Body of pancreas (tissue), 4 donors: ENCODE measurements at regions not wholly inside any gene's neighbourhood (a gene's known extent, or its start where the extent isn't known, plus 50 kb on each side); places are given as distances from the start of the nearest gene placed in this dataset.

Experiments
- CTCF ChIP-seq, 7 experiments: fragments of 450-650 bp in 4 of 7; fragments of 200-600 bp in 3 of 7; sonication (generic) in 3 of 7; IDR thresholded peaks; one replicate each; pipeline ENCODE4 v1.5.1; 2016 to 2019; ENCODE audit warnings: antibody characterized with exemption in 7 of 7
- POLR2A ChIP-seq, 3 donors: fragments of 450-650 bp; IDR thresholded peaks; one replicate each; pipeline ENCODE4 v1.6.1; 2016; ENCODE audit warnings: antibody characterized with exemption in 3 of 3, mild to moderate bottlenecking in 2 of 3

GRCh38 chr10:111784946-111785465 lies 398.6 kb downstream of the GPAM start:
- no peak for TF ChIP-seq CTCF (IDR thresholded peaks at IDR 0.05)
- no peak for TF ChIP-seq POLR2A (IDR thresholded peaks at IDR 0.05)
